ENCODE measurements at regions not wholly inside any gene's neighbourhood (a gene's known extent, or its start where the extent isn't known, plus 50 kb on each side); places are given as distances from the start of the nearest gene placed in this dataset.

DNA sequence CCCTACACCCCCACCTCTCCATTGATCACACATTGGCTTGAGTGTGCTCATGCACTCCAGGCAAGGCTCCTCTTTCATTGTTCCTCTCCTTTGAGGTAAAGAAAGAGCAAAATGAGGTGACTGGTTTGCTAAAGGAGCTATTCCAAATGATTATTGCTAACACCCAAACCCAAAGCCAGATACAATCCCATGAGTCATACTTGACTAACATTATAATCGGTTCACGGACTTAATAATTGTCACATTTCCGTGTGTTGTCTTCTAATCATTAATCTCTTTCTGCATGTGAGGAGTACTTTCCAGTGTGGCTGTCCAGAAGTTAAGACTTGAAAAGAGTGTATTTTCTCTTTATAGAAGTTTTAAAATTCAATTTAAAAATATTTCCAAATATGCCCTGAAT is 174.3 kb upstream of the SFRP2 start:
- H3K4me1 Mint-ChIP-seq (ENCODE audit: low read depth, unreplicated experiment) = no peaks in the 10 kb centered on the region
- Histone ChIP-seq H3K4me3 (ENCODE audit: low read depth, low read length) (no peak overlapping the region), H3K27me3 (replicated peaks; ENCODE audit: control insufficient read depth, insufficient read depth, low read length) (no peaks in the 10 kb centered on the region), H3K36me3 (ENCODE audit: control insufficient read depth, insufficient read depth, low read length) (no peaks in the 10 kb centered on the region), H3K9me3 (no peaks in the 10 kb centered on the region), H3K4me1 (no peaks in the 10 kb centered on the region)
- intact Hi-C loops (cut with micrococcal nuclease; ENCODE audit: unreplicated experiment) = no loop called here
- H3K36me3 Mint-ChIP-seq (ENCODE audit: insufficient read depth, unreplicated experiment) = no peaks in the 10 kb centered on the region
- H3K27ac Mint-ChIP-seq (ENCODE audit: unreplicated experiment) = no peak overlapping the region
- peaks cover 8% of the 10 kb centered on the region for H3K27me3 Mint-ChIP-seq (ENCODE audit: insufficient read depth, unreplicated experiment)
- no peak for TF ChIP-seq CTCF (IDR thresholded peaks at IDR 0.05; ENCODE audit: insufficient read depth in 1 of 2, low read depth in 1 of 2, low read length in 1 of 2, severe bottlenecking in 1 of 2, unreplicated experiment in 1 of 2)
- ChIA-PET POLR2A (no interaction called here), CTCF (no interaction called here)
- no peak overlapping the region for H3K4me3 Mint-ChIP-seq (ENCODE audit: unreplicated experiment)
- DNase-seq = no peak
- H3K9me3 Mint-ChIP-seq (ENCODE audit: unreplicated experiment) = no peaks in the 10 kb centered on the region
- no TSS peak for BruUV-seq (replicated peaks)

DNA sequence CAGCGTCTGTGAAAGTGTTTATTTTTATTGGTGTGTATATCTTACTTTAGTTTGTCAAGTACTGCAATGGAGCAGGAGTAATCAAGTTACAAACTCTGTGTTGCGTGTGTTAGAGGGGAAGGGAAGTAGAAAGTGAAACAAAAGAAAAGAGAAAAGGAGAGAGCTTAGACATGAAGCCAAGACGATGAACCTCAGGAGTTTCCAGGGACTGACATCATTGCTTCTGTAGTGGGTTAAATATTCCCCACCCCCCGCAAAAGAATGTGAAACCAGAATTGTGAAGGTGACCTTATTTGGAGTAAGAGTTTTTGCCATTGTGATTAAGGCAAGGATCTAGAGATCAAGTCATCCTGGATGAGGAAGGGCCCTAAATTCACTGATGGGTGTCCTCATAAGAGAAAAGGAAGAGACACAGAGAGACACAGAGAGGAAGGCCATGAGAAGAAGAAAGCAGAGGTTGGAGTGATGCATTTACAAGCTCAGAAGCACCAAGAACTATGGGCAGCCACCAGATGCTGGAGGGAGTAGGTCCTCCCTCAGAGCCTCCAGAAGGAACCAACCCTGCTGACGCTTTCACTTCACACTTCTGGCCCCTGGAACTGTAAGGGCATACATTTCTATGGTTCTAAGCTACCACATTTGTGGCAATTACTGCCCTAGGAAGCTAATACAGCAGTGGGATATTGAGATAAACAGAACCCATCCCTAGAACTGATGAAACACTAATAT is 173.6 kb upstream of the SFRP2 start:
- Mint-ChIP-seq H3K4me1 (ENCODE audit: low read depth, unreplicated experiment) (no peaks in the 10 kb centered on the region), H3K27ac (ENCODE audit: unreplicated experiment) (no peak overlapping the region), H3K36me3 (ENCODE audit: insufficient read depth, unreplicated experiment) (no peaks in the 10 kb centered on the region), H3K9me3 (ENCODE audit: unreplicated experiment) (no peaks in the 10 kb centered on the region), H3K27me3 (ENCODE audit: insufficient read depth, unreplicated experiment) (peaks cover 8% of the 10 kb centered on the region), H3K4me3 (ENCODE audit: unreplicated experiment) (no peak overlapping the region)
- TF ChIP-seq CTCF (IDR thresholded peaks at IDR 0.05; ENCODE audit: insufficient read depth in 1 of 2, low read depth in 1 of 2, low read length in 1 of 2, severe bottlenecking in 1 of 2, unreplicated experiment in 1 of 2) = no peak
- no peaks in the 10 kb centered on the region for H3K27me3 ChIP-seq (replicated peaks; ENCODE audit: control insufficient read depth, insufficient read depth, low read length)
- POLR2A ChIA-PET = no interaction called here
- DNase-seq = no peak
- CTCF ChIA-PET = no interaction called here
- no peaks in the 10 kb centered on the region for H3K9me3 ChIP-seq
- H3K4me1 ChIP-seq = no peaks in the 10 kb centered on the region
- H3K36me3 ChIP-seq (ENCODE audit: control insufficient read depth, insufficient read depth, low read length) = no peaks in the 10 kb centered on the region
- no TSS peak for BruUV-seq (replicated peaks)
- H3K4me3 ChIP-seq (ENCODE audit: low read depth, low read length) = no peak overlapping the region
- intact Hi-C loops (cut with micrococcal nuclease; ENCODE audit: unreplicated experiment) = no loop called here

- Mint-ChIP-seq H3K27ac (ENCODE audit: unreplicated experiment) (no peak overlapping the region), H3K36me3 (ENCODE audit: insufficient read depth, unreplicated experiment) (no peaks in the 10 kb centered on the region), H3K4me1 (ENCODE audit: low read depth, unreplicated experiment) (no peaks in the 10 kb centered on the region), H3K9me3 (ENCODE audit: unreplicated experiment) (no peaks in the 10 kb centered on the region), H3K4me3 (ENCODE audit: unreplicated experiment) (no peak overlapping the region), H3K27me3 (ENCODE audit: insufficient read depth, unreplicated experiment) (peaks cover 6% of the 10 kb centered on the region)
- Histone ChIP-seq H3K9me3 (no peaks in the 10 kb centered on the region), H3K4me3 (ENCODE audit: low read depth, low read length) (no peak overlapping the region), H3K27me3 (replicated peaks; ENCODE audit: control insufficient read depth, insufficient read depth, low read length) (no peaks in the 10 kb centered on the region), H3K36me3 (ENCODE audit: control insufficient read depth, insufficient read depth, low read length) (no peaks in the 10 kb centered on the region), H3K4me1 (no peaks in the 10 kb centered on the region)
- BruUV-seq (replicated peaks) = no TSS peak
- CTCF ChIA-PET = no interaction called here
- no peak for DNase-seq
- intact Hi-C loops (cut with micrococcal nuclease; ENCODE audit: unreplicated experiment) = no loop called here
- POLR2A ChIA-PET = no interaction called here
- TF ChIP-seq CTCF (IDR thresholded peaks at IDR 0.05; ENCODE audit: insufficient read depth in 1 of 2, low read depth in 1 of 2, low read length in 1 of 2, severe bottlenecking in 1 of 2, unreplicated experiment in 1 of 2) = no peak
Measured at GRCh38 chr4:153955327-153955726, 166.4 kb upstream of the SFRP2 start.

All from Caco-2 (cell line).